Adrenal gland (tissue), 5 donors: ENCODE measurements at regions not wholly inside any gene's neighbourhood (a gene's known extent, or its start where the extent isn't known, plus 50 kb on each side); places are given as distances from the start of the nearest gene placed in this dataset.

Experiments
- POLR2A ChIP-seq, 2 donors: fragments of 450-650 bp; IDR thresholded peaks; one replicate each; pipeline ENCODE4 v1.6.1; 2017; ENCODE audit warnings: antibody characterized with exemption in 2 of 2, mild to moderate bottlenecking in 2 of 2, moderate library complexity in 1 of 2
- TF ChIP-seq, protein P1 (sequence below), 6 experiments: fragments of 450-650 bp in 4 of 6; fragments of 200-600 bp in 2 of 6; sonication (generic) in 1 of 6; IDR thresholded peaks; 1 replicate in 5 of 6; 2 replicates in 1 of 6; pipeline versions ENCODE4 v1.5.1 to v1.8.0; 2016 to 2021; ENCODE audit warnings: antibody characterized with exemption in 6 of 6, mild to moderate bottlenecking in 2 of 6, moderate library complexity in 1 of 6
- donor health status: DM: no; HTN: no; CAD: no.

DNA sequence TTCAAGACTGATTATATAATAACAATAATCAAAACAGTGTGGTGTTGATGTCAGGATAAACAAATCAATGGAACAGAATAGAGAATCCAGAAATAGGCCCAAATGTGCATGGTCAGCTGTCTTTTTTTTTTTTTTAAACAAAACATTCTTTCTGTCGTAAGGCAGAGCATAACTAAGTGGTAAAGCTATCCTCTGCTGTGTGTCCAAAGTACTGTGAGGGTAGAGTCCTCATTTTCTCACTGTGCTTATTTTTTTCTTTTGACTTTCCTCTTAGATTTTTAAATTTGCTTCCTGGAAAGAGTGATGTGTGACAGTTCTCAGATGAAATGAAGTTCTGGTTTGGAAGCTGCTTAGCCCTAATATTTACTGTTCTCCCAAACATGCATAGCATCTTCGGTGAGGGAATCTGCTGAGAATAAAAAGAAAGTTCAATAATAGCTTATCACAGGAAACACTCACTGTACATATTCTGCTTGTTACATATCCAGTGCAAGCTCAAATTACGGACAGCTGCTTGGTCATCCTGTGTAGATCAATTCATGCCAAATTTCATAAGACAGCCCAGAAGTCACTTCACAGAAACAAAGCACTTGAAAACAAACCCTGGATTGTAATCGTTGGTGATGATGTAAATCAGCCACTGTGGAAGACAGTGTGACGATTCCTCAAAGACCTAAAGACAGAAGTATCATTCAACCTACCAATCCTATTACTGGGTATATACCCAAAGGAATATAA is 423.9 kb downstream of the NEBL start:
- TF ChIP-seq, protein P1, sequence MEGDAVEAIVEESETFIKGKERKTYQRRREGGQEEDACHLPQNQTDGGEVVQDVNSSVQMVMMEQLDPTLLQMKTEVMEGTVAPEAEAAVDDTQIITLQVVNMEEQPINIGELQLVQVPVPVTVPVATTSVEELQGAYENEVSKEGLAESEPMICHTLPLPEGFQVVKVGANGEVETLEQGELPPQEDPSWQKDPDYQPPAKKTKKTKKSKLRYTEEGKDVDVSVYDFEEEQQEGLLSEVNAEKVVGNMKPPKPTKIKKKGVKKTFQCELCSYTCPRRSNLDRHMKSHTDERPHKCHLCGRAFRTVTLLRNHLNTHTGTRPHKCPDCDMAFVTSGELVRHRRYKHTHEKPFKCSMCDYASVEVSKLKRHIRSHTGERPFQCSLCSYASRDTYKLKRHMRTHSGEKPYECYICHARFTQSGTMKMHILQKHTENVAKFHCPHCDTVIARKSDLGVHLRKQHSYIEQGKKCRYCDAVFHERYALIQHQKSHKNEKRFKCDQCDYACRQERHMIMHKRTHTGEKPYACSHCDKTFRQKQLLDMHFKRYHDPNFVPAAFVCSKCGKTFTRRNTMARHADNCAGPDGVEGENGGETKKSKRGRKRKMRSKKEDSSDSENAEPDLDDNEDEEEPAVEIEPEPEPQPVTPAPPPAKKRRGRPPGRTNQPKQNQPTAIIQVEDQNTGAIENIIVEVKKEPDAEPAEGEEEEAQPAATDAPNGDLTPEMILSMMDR (IDR thresholded peaks at IDR 0.05) = no peak
- no peak for TF ChIP-seq POLR2A (IDR thresholded peaks at IDR 0.05)
